Left ventricle myocardium superior (tissue), 1 donor: ENCODE measurements at regions not wholly inside any gene's neighbourhood (a gene's known extent, or its start where the extent isn't known, plus 50 kb on each side); places are given as distances from the start of the nearest gene placed in this dataset.

Experiments used
- ATAC-seq: fragments of 200-7000 bp; cut with Tn5 transposase; one replicate; pipeline ENCODE4 v1.9.1; 2020; ENCODE audit warnings: mild to moderate bottlenecking, moderate library complexity
- DNase-seq: peaks from one replicate; pipeline ENCODE4 v3.0.0-alpha.2; 2020
- intact Hi-C: fragments of 100-400 bp; cut with micrococcal nuclease; formaldehyde crosslinking; loops from one replicate; pipeline ENCODE4 v1.11.0; 2022
- donor health status: DM: no; HTN: yes; CAD: no; lungs with severe emphysema.

- intact Hi-C loops: no loop called here
- ATAC-seq (no peak), DNase-seq (no peak)
These were observed 515.2 kb upstream of the SULF2 start for GRCh38 chr20:48300529-48300928.

DNA sequence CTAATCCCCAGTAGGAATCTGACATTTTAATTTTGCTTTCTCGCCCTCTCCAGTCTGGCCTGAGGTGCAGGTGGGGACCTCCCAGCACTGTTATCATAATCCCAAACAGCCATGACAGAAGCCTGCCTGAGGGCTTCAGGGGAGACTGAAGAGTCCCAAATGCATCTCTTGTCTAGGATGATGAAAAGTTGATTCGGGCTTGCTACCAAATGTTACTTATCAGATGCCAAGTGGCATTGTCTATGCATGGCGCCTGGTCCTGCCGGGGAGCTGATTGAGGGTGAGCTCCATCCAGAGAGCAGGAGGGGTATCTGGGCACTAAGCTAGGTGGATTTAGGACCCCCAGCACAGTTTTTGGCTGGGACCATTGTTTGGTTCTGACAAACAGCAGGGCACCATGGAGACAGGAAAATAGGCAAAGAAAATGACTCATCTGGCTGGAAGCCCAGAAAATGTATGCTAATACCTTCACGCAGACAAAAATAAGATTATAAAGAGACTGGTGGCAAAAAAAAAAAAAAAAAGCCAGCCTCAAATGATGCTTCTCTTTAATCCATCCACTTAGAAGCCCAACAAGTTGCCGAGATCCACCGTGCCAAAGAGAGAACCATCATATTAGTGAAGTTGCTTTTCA lies 513.7 kb upstream of the SULF2 start:
- intact Hi-C loops: no loop called here
- DNase-seq (no peak), ATAC-seq (no peak)

DNA sequence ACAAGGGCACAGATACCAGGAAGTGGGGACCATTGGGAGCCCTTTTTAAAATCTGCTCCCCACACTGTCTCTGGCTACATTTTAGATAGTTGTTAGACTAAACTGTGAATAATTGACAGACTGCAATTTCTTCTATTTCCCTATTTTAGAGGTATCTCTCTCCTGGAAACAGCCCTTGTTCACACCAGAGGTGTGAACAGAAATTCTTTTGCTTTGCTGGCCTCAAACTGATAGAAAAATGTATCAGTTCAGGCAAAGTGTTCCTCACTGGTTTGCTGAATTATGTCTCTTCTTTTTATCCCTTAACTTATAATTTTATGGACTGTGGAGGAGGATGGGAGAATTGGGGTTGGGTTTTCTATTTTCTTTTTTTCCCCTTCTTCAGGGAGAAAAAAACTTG lies 513.2 kb upstream of the SULF2 start:
- intact Hi-C loops: no loop called here
- DNase-seq: no peak
- ATAC-seq: no peak

DNA sequence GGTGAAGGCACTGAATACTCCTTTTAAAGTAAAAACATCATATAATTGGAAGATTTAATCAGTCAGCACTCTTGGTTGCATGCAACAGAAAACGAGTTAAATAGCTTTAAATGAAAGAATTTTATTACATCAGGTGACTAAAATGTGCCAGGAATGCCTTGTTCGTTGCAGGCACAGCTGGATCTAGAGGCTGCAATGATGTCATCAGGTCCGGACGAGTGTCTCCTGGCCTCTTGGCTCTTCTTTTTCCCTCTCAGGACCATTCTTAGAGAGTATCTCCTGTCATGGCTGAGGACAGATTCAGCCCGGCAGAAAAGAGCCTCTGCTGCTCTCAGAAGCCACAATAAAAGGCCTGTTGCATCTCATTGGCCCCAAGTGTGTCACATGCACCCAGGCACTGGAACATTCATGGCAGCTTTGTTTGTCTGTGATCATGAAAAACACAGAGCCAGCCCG lies 510.7 kb upstream of the SULF2 start:
- DNase-seq (no peak), ATAC-seq (peak; percentile 69)
- intact Hi-C loops: no loop called here

- no peak for DNase-seq
- intact Hi-C loops: no loop called here
- ATAC-seq: peak; percentile 74
These were observed 510.2 kb upstream of the SULF2 start for GRCh38 chr20:48295445-48295903.

DNA sequence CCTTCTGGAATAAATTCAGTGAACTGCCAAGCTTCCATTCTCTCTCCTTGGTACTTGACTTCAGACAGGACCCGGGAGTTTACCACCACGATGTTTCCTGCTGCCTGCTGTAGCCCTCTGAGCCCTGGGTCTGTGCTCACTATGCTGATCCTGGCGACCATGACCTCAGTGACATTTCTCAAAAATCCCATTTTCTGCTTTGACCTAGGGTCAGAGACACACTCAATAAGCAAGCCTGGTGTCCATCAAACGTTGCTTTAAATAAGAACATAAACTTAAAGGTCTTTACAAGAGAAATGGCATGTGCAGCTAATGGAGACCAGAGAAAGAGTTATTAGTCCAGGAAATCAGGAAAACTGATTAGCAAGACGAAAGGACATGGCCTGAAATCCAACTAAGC lies 509.7 kb upstream of the SULF2 start:
- ATAC-seq: no peak
- no peak for DNase-seq
- intact Hi-C loops: no loop called here

DNA sequence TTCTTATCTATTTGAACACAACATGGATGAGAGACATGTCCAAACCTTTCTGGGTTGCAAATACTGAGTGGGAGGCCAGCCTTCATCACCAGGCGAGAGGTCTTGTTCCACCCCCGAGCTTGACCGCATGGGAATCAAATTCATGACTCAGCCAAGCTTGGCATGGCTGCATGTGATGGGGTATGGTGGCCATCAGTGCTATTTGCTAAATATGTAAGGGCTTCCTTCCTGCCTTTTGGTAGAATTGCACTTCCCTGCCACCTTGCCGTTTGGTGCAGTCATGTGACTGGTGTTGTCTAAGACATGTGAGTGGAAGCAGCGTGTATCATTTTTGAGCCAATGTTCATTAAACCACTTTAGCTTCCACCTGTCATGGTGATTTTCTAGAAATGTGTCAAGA lies 508.9 kb upstream of the SULF2 start:
- intact Hi-C loops: no loop called here
- ATAC-seq: no peak
- no peak for DNase-seq

- no peak for ATAC-seq
- no peak for DNase-seq
- intact Hi-C loops: no loop called here
These were observed 508.4 kb upstream of the SULF2 start for GRCh38 chr20:48293671-48294070.

- DNase-seq (no peak), ATAC-seq (no peak)
- intact Hi-C loops: no loop called here
These were observed 507.5 kb upstream of the SULF2 start for GRCh38 chr20:48292806-48293205.

DNA sequence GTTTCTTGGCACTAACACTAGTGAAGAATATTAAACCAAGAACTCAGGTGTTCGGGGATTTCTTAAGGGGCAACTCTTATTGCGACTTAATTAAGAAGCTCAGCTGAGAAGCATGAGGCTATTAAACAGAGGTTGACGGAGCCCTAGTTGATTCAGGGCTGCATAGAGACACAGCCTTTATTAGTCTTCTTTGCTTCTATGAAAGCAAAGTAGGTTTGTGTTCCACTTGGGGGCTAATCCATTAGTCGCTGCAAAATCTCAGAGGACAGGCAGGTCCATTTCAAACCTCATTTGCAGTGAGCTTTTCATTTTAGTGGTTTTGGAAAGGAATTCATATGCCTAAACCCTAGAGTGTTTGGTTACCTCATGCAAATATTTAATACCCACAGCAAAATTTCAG lies 506.6 kb upstream of the SULF2 start:
- intact Hi-C loops: no loop called here

DNA sequence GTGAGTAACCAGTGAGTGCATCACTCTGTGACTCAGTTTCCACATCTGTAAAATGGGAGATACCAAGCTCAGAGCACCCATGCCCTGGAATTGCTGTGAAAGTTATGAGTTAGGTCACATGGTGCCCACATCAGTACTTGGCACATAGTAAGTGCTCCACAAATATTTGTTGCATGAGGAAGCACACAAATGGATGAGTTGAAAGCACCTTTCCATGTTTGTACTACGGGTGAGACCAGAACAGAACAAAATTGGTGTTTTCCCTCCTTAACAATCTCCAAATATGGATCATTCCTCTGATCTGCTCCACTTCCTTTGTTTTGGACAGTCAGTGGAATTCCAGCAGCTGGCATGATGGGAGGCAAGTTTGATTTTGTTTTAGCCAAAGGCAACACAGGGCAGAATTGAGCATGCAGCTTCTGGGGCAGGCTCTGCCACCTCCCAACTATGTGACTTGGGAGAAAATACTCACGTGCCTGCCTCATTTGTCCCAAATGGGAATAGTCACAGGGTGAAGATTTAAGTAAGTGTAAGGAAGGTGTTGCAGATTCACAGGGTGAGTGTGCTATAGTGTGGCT lies 503.7 kb upstream of the SULF2 start:
- ATAC-seq: no peak
- intact Hi-C loops: no loop called here

More for the DNA sequence above, 506.6 kb upstream of the SULF2 start:
- no peak for DNase-seq
- no peak for ATAC-seq

DNA sequence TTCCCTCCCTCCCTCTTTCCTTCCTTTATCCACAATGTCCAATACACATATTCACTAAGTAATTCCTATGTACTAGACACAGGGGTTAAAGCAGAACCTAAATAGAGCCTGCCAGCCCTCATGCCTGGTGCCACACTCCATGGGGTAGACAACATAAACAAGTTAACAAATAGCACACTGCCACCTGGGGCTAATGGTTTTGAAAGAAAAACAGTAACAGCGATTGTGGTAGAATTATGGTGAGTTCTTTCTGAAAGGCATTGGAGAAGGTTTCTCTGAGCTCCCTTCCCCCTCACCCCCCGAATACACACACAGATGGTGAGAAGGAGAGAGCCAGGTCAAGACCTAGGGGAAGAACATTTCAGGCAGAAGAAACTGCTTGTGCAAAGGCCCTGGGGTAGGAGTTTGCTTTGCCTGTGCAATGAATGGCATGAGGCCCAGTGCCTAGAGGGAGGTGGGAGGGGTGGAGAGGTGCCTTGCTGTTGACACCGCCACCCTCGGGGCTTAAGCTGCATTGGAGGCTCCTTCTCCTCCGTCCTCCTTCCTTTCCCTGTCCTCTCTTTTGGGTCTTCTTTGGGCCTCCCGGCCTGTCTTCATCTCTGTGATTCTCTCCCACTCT lies 502.4 kb upstream of the SULF2 start:
- intact Hi-C loops: no loop called here
- ATAC-seq (no peak), DNase-seq (no peak)

More for the DNA sequence above, 503.7 kb upstream of the SULF2 start:
- DNase-seq: no peak

DNA sequence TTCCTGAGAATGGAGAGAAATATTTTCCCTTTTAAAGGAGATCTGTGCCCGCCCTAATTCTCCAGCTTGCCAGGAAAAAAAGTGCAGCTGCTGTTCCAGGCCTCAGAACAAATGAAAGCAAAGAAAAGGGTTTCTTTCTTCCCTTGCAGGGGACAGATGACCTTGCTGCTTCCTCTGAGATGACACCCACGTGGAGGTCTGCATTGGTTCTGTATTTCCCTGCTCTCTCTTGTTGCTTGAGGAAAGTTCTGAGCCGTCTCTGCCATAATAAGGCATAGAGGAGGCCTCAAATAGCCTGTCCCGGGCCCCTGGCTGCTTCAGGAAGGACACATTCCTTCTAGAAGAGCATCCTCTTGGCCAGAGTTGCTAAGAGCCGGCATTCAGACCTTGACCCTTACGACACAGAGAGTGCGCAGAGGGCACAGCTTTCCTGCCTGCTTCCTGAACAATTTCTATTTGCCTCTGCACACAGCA lies 501.8 kb upstream of the SULF2 start:
- intact Hi-C loops: no loop called here
- no peak for ATAC-seq

GRCh38 chr20:48286601-48287000 lies 501.3 kb upstream of the SULF2 start:
- ATAC-seq: no peak
- intact Hi-C loops: no loop called here
- DNase-seq: no peak

More for the DNA sequence above, 501.8 kb upstream of the SULF2 start:
- no peak for DNase-seq

GRCh38 chr20:48285656-48286055 lies 500.4 kb upstream of the SULF2 start:
- ATAC-seq (no peak), DNase-seq (no peak)
- intact Hi-C loops: no loop called here

GRCh38 chr20:48284837-48285236 lies 499.6 kb upstream of the SULF2 start:
- ATAC-seq (no peak), DNase-seq (no peak)
- intact Hi-C loops: no loop called here

DNA sequence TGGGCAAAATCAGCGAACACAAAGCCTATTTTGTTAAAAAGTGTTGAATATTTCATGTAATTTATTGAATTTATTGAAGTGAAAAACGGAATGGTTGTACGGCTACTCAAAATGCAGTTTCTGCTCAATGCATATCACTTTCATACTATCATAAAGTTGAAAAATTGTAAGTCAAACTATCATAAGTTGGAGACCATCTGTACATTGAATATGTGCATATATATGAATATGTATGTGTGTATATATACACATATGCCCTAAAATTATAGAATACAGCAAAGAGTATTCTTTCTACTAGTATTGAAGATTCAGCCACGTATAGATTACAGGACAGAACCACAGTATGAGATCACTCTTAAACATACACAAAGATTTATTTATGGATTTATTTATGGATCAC lies 499.0 kb upstream of the SULF2 start:
- DNase-seq: no peak
- intact Hi-C loops: no loop called here
- no peak for ATAC-seq

GRCh38 chr20:48283470-48284110 lies 498.3 kb upstream of the SULF2 start:
- intact Hi-C loops: no loop called here
- peak; percentile 76 for ATAC-seq
- DNase-seq: peak; percentile 48

DNA sequence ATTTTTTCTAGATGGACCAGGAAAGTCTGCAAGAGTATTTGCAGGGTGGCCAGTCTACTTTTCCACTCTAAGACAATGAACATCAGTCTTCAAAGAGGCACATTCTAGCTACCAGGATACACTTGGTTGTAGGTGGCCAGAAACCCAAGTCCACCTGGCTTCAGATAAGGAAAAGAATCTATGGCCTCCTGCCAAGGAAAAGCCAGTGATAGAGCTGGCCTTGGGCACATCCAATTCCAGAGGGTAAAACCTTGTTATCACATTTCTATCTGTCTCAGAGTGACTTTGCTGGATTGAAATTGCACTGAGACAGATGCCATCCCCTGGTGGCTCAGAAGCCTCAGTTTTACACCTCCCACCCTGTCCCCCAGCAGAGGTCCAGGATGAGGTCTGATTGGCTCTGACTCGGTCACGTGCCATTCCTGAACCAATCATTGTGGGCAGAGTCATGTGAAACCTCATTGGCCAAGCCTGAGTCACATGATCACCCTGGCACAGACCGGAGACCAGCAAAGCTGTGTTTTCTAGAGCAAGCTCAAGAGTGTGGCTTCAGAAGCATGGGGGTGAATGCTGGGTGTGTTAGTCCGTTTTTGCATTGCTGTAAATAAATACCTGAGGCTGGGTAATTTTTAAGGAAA lies 497.4 kb upstream of the SULF2 start:
- DNase-seq: no peak
- ATAC-seq: no peak
- intact Hi-C loops: no loop called here

DNA sequence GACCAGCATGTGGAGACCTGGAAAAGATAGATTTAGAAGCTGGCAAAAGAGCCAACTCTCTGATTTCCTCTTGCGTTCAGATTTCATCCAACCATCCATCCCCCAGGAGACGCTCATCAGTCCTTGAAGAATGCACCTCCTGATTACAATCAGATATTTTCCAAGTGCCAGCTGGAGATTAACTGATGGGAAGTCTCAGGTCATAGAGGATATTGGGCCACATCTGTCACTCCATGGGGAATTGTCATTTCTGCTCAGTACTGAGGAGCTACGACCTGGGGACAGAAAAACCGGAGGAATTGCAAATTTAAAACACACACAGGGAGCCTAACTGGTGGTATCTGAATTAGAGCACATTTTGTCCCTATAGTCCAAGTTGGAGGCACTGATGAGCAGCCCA lies 496.2 kb upstream of the SULF2 start:
- ATAC-seq (no peak), DNase-seq (no peak)
- intact Hi-C loops: no loop called here
